LHCN-M2 (cell line): ENCODE measurements at regions not wholly inside any gene's neighbourhood (a gene's known extent, or its start where the extent isn't known, plus 50 kb on each side); places are given as distances from the start of the nearest gene placed in this dataset.
A peak's percentile ranks its signal among the peaks of the same experiment; 100 is the strongest.

Experiments
- DNase-seq: peaks from one replicate; pipeline ENCODE4 v3.0.0-alpha.2; 2012; ENCODE audit warnings: low read depth

- no peak for DNase-seq
Observed at GRCh38 chr10:4492202-4492601, 333.8 kb upstream of the AKR1E2 start.

GRCh38 chr10:4488904-4489303 is 337.1 kb upstream of the AKR1E2 start:
- peak; percentile 7 for DNase-seq

GRCh38 chr10:4485636-4486035 is 340.4 kb upstream of the AKR1E2 start:
- DNase-seq = no peak

- no peak for DNase-seq
Observed at GRCh38 chr10:4483811-4484210, 342.2 kb upstream of the AKR1E2 start.

- DNase-seq = no peak
Observed at GRCh38 chr10:4482659-4483058, 343.3 kb upstream of the AKR1E2 start.

GRCh38 chr10:4481192-4481591 is 344.8 kb upstream of the AKR1E2 start:
- no peak for DNase-seq

GRCh38 chr10:4479342-4479741 is 346.7 kb upstream of the AKR1E2 start:
- no peak for DNase-seq

- no peak for DNase-seq
Observed at GRCh38 chr10:4477664-4478063, 348.3 kb upstream of the AKR1E2 start.

GRCh38 chr10:4475827-4476490 is 350.0 kb upstream of the AKR1E2 start:
- DNase-seq = no peak

- no peak for DNase-seq
Observed at GRCh38 chr10:4474829-4475228, 351.2 kb upstream of the AKR1E2 start.

- no peak for DNase-seq
Observed at GRCh38 chr10:4473977-4474376, 352.0 kb upstream of the AKR1E2 start.

GRCh38 chr10:4472190-4472904 is 353.7 kb upstream of the AKR1E2 start:
- DNase-seq = no peak

- DNase-seq = peak; percentile 42
Observed at GRCh38 chr10:4470231-4470835, 355.7 kb upstream of the AKR1E2 start.

GRCh38 chr10:4467481-4467880 is 358.5 kb upstream of the AKR1E2 start:
- no peak for DNase-seq

GRCh38 chr10:4460267-4460666 is 365.7 kb upstream of the AKR1E2 start:
- DNase-seq = no peak

- DNase-seq = peak; percentile 4
Observed at GRCh38 chr10:4459531-4459930, 366.5 kb upstream of the AKR1E2 start.

GRCh38 chr10:4457597-4457996 is 368.4 kb upstream of the AKR1E2 start:
- DNase-seq = no peak

GRCh38 chr10:4456776-4457175 is 369.2 kb upstream of the AKR1E2 start:
- no peak for DNase-seq

- DNase-seq = no peak
Observed at GRCh38 chr10:4456279-4456678, 369.7 kb upstream of the AKR1E2 start.

GRCh38 chr10:4453950-4454349 is 372.1 kb upstream of the AKR1E2 start:
- no peak for DNase-seq

- no peak for DNase-seq
Observed at GRCh38 chr10:4453276-4453675, 372.7 kb upstream of the AKR1E2 start.

GRCh38 chr10:4450981-4451908 is 374.8 kb upstream of the AKR1E2 start:
- DNase-seq = peak; percentile 83
